Bone marrow (tissue), 2 donors: ENCODE measurements at regions not wholly inside any gene's neighbourhood (a gene's known extent, or its start where the extent isn't known, plus 50 kb on each side); places are given as distances from the start of the nearest gene placed in this dataset.

Experiments used
- DNase-seq, 2 donors: peaks; one replicate each; lab custom pipeline; 2025; lab: John Stamatoyannopoulos, UW

GRCh38 chr6:147131532-147132128, 72.6 kb upstream of the STXBP5 start:
- DNase-seq, result no peak

- no peak for DNase-seq
These were observed 71.3 kb upstream of the STXBP5 start for GRCh38 chr6:147132889-147133288.

- no peak for DNase-seq
These were observed 70.5 kb upstream of the STXBP5 start for GRCh38 chr6:147133669-147134068.

GRCh38 chr6:147135211-147135681, 69.0 kb upstream of the STXBP5 start:
- DNase-seq, result peak in 1 of 2 donors; percentile 41

DNA sequence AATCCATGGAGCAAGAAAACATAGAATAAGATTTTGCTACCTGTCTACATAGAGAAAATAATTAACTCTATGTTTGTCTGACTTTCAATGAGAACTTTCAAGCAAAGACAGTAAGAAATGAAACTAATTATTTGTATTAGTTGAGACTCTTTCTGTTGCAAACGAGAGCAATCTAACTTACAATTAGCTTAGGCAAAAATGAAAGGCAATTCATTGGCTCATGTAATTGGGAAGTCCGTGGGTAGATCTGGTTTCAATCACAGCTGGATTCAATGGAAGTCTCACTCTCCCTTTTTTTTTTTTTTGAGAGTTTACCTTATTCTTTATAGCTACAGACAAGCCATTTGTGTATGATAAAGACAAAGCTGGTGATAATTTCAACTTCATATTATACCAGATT, 68.2 kb upstream of the STXBP5 start:
- no peak for DNase-seq

DNA sequence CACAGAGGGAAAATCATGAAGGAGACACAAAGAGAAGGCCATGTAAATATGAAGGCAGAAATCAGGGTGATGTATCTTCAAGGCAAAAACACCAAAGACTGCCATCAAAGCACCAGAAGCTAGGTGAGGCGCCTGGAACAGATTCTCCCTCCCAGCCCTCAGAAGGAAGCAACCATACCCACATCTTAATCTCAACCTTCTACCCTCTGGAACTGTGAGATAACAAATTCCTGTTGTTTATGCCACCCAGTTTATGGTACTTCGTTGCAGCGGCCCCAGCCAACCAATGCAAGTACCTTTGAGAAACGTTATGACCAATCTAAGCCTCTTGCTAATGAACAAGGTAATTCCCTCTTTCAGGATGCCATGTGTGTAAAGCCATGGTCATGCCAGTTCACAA, 66.2 kb upstream of the STXBP5 start:
- DNase-seq, result no peak

DNA sequence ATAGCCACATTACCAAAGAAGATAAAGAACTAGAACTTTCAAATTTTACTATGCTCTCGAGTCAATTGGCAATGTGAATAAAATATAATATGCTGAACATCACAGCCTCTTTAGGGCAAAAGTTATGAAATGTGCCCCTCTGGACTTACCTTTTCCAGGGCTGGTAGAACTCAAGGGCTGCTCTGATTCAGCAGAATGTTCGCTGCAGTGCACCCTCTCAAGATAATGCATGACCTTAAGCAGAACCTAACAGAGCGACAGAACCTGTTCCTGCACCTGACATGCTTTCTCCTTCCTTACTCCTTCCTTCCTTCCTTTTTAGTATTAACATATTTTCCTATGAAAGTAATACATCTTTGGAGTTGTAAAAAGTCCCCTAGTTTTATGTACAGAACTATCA, 65.4 kb upstream of the STXBP5 start:
- DNase-seq, result no peak

GRCh38 chr6:147141711-147142308, 62.4 kb upstream of the STXBP5 start:
- DNase-seq, result no peak

DNA sequence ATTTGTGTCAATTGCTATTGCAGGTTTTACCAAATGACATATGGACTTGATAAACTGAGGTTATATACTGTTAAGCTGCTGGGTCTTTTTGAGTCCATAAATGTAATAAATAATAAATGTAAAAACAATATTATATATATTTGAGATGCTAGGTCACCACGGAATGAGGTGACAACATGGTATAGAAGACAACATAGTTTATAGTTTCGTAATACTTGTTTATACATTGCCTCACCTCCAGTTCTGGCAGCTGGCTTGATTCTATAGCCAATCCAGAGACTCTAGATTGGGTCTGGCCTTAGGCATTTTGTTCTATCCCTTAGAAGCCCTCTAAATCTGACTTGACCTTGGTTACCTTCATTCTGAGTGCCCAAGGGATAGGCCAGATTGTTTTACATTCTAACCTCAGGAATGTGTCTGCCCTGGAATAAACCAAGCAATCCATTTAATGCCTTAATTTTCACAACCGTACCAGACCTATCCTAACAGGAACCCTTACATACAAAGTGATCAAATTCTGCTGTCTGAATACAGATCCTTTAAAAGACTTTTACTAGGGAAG, 61.5 kb upstream of the STXBP5 start:
- DNase-seq, result no peak

GRCh38 chr6:147149092-147149491, 55.1 kb upstream of the STXBP5 start:
- no peak for DNase-seq

DNA sequence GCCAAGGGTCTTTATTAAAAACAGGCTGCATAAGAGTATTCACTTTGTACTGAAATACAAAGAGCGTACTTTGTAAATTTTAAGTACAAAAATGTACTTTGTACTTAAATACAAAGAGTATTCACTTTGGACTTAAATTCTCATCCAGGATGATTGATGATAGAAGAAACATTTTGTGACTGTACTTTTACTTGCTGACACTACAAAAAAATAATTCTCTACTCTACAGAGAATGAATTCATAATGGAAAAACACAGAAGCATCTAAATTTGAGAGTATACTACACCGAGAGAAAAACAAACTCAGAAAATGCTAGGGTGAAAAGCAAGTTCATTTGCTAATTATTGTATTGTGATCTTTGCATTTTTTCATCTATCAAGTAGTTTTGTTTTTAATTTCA, 54.4 kb upstream of the STXBP5 start:
- DNase-seq, result no peak

DNA sequence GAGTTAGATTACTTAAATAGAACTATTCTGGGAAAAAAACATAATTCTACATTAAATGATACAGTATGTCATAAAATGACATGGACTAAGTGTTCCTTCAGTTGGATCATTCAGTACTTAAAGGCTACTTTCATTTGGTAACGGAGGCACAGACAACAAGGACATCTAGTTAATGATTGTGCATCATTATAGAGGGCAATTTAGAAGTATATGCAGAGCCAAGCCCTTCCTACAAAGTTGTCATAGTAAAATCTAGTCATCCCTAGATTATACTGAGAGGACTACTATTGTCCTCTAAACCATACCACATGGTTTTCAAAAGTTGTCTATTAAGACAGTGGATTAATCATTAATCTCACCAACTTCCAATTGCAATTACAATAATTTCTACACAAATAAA, 53.9 kb upstream of the STXBP5 start:
- DNase-seq, result no peak
